DMS53 (cell line): ENCODE measurements at regions not wholly inside any gene's neighbourhood (a gene's known extent, or its start where the extent isn't known, plus 50 kb on each side); places are given as distances from the start of the nearest gene placed in this dataset.

Experiments
- DNase-seq: peaks from one replicate; lab custom pipeline; 2025; lab: John Stamatoyannopoulos, UW

GRCh38 chr6:21381331-21381963 is 212.1 kb upstream of the SOX4 start:
- peak; percentile 51 for DNase-seq

GRCh38 chr6:21382821-21383449 is 210.6 kb upstream of the SOX4 start:
- no peak for DNase-seq

GRCh38 chr6:21383450-21384085 is 210.0 kb upstream of the SOX4 start:
- no peak for DNase-seq

GRCh38 chr6:21384216-21384615 is 209.3 kb upstream of the SOX4 start:
- DNase-seq: no peak

- peak; percentile 13 for DNase-seq
These were observed 206.8 kb upstream of the SOX4 start for GRCh38 chr6:21386744-21387143.

- DNase-seq: no peak
These were observed 202.9 kb upstream of the SOX4 start for GRCh38 chr6:21390532-21391213.

- DNase-seq: no peak
These were observed 201.4 kb upstream of the SOX4 start for GRCh38 chr6:21392177-21392576.

- no peak for DNase-seq
These were observed 199.9 kb upstream of the SOX4 start for GRCh38 chr6:21393441-21394165.

- no peak for DNase-seq
These were observed 198.4 kb upstream of the SOX4 start for GRCh38 chr6:21395121-21395520.

GRCh38 chr6:21396313-21396712 is 197.2 kb upstream of the SOX4 start:
- DNase-seq: no peak

GRCh38 chr6:21398741-21399325 is 194.7 kb upstream of the SOX4 start:
- no peak for DNase-seq

GRCh38 chr6:21402368-21402767 is 191.2 kb upstream of the SOX4 start:
- no peak for DNase-seq

- DNase-seq: no peak
These were observed 189.0 kb upstream of the SOX4 start for GRCh38 chr6:21404577-21404976.

- DNase-seq: no peak
These were observed 187.2 kb upstream of the SOX4 start for GRCh38 chr6:21406316-21406715.

- no peak for DNase-seq
These were observed 184.3 kb upstream of the SOX4 start for GRCh38 chr6:21409231-21409630.

- DNase-seq: no peak
These were observed 180.1 kb upstream of the SOX4 start for GRCh38 chr6:21413428-21413827.

- DNase-seq: no peak
These were observed 179.5 kb upstream of the SOX4 start for GRCh38 chr6:21414065-21414464.

GRCh38 chr6:21420146-21420878 is 173.2 kb upstream of the SOX4 start:
- no peak for DNase-seq

- no peak for DNase-seq
These were observed 172.6 kb upstream of the SOX4 start for GRCh38 chr6:21420926-21421325.

GRCh38 chr6:21423106-21423854 is 170.3 kb upstream of the SOX4 start:
- peak; percentile 87 for DNase-seq
